ENCODE measurements at regions not wholly inside any gene's neighbourhood (a gene's known extent, or its start where the extent isn't known, plus 50 kb on each side); places are given as distances from the start of the nearest gene placed in this dataset.

- H3K27me3 Mint-ChIP-seq (ENCODE audit: insufficient read depth, low read depth, poor library complexity) = no peaks in the 10 kb centered on the region
- H3K4me1 Mint-ChIP-seq = peaks cover 36% of the 10 kb centered on the region
- H3K36me3 Mint-ChIP-seq (ENCODE audit: low read depth) = no peaks in the 10 kb centered on the region
- Histone ChIP-seq H2AFZ (0 out of 2 replicates have a peak overlapping the region, but pooled peaks have one; percentile 29), H3K36me3 (ENCODE audit: insufficient read depth) (no peaks in the 10 kb centered on the region), H3K27ac (ENCODE audit: low read depth) (no peak overlapping the region), H4K20me1 (replicated peaks; ENCODE audit: insufficient read depth) (no peaks in the 10 kb centered on the region), H3F3A (replicated peaks; ENCODE audit: low read depth) (no peaks in the 10 kb centered on the region), H3K27me3 (ENCODE audit: insufficient read depth) (no peaks in the 10 kb centered on the region), H3K4me1 (ENCODE audit: insufficient read depth) (peaks cover 33% of the 10 kb centered on the region), H3K4me2 (peak overlapping the region; percentile 53), H3K79me2 (replicated peaks; ENCODE audit: insufficient read depth) (no peaks in the 10 kb centered on the region), H3K9me2 (ENCODE audit: insufficient read depth) (no peaks in the 10 kb centered on the region), H3K4me3 (no peak overlapping the region)
- no peak for TF ChIP-seq ZNF331 (CRISPR knock-in tag; IDR thresholded peaks at IDR 0.05; ENCODE audit: low read depth)
- no peak for TF ChIP-seq STAT1 (IDR thresholded peaks at IDR 0.05; ENCODE audit: unreplicated experiment)
- TF ChIP-seq, protein P1, sequence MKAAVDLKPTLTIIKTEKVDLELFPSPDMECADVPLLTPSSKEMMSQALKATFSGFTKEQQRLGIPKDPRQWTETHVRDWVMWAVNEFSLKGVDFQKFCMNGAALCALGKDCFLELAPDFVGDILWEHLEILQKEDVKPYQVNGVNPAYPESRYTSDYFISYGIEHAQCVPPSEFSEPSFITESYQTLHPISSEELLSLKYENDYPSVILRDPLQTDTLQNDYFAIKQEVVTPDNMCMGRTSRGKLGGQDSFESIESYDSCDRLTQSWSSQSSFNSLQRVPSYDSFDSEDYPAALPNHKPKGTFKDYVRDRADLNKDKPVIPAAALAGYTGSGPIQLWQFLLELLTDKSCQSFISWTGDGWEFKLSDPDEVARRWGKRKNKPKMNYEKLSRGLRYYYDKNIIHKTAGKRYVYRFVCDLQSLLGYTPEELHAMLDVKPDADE (IDR thresholded peaks at IDR 0.05) = no peak
- TF ChIP-seq POLR2AphosphoS5 (IDR thresholded peaks at IDR 0.05; ENCODE audit: low read depth) = no peak
- TF ChIP-seq NANOG (IDR thresholded peaks at IDR 0.05; ENCODE audit: borderline replicate concordance) = no peak
- TF ChIP-seq CREB1 (CRISPR knock-in tag; IDR thresholded peaks at IDR 0.05; ENCODE audit: low read depth) = no peak
- TF ChIP-seq ZNF114 (CRISPR knock-in tag; IDR thresholded peaks at IDR 0.05) = no peak
- no peak for TF ChIP-seq JUNB (IDR thresholded peaks at IDR 0.05; ENCODE audit: unreplicated experiment)
- no peak for TF ChIP-seq ZNF462 (CRISPR knock-in tag; IDR thresholded peaks at IDR 0.05)
- TF ChIP-seq REST (IDR thresholded peaks at IDR 0.05; ENCODE audit: unreplicated experiment) = no peak
- TF ChIP-seq CTCF (conservative IDR thresholded peaks at IDR 0.05; ENCODE audit: low read depth in 2 of 2) = no peak
- TF ChIP-seq EZH2 (IDR thresholded peaks at IDR 0.05; ENCODE audit: low read depth, unreplicated experiment) = no peak
- TF ChIP-seq EZH2phosphoT487 (IDR thresholded peaks at IDR 0.05; ENCODE audit: unreplicated experiment) = no peak
- H3K27ac Mint-ChIP-seq = peak overlapping the region; percentile 18; the same call in 1 of the 2 replicates
- no peak overlapping the region for H3K4me3 Mint-ChIP-seq
- no peaks in the 10 kb centered on the region for H3K9me3 Mint-ChIP-seq
- DNase-seq (ENCODE audit: low spot score) (no peak), ATAC-seq (no peak; the same call in 1 of the 3 replicates)
Observed at GRCh38 chr5:92641031-92641962, 939.7 kb downstream of the NR2F1-AS1 start.

Data from GM23338 (cell line).